Ammon's horn (tissue), 1 donor: ENCODE measurements at regions not wholly inside any gene's neighbourhood (a gene's known extent, or its start where the extent isn't known, plus 50 kb on each side); places are given as distances from the start of the nearest gene placed in this dataset.

Experiments
- DNase-seq: peaks from one replicate; pipeline ENCODE4 v3.0.0-alpha.2; 2016; ENCODE audit warnings: low spot score

- DNase-seq = no peak
Observed at GRCh38 chr1:4045397-4046010, 145.4 kb upstream of the C1orf174 start.

- DNase-seq = no peak
Observed at GRCh38 chr1:4046836-4047461, 146.9 kb upstream of the C1orf174 start.

- DNase-seq = no peak
Observed at GRCh38 chr1:4047666-4048065, 147.6 kb upstream of the C1orf174 start.

- DNase-seq = no peak
Observed at GRCh38 chr1:4048076-4048475, 148.0 kb upstream of the C1orf174 start.

- DNase-seq = no peak
Observed at GRCh38 chr1:4048921-4049320, 148.8 kb upstream of the C1orf174 start.

- no peak for DNase-seq
Observed at GRCh38 chr1:4050998-4051397, 150.9 kb upstream of the C1orf174 start.

- no peak for DNase-seq
Observed at GRCh38 chr1:4052657-4053056, 152.6 kb upstream of the C1orf174 start.

- no peak for DNase-seq
Observed at GRCh38 chr1:4053160-4053748, 153.2 kb upstream of the C1orf174 start.

GRCh38 chr1:4053774-4054173, 153.7 kb upstream of the C1orf174 start:
- DNase-seq = no peak

GRCh38 chr1:4055294-4055967, 155.4 kb upstream of the C1orf174 start:
- DNase-seq = no peak

- DNase-seq = no peak
Observed at GRCh38 chr1:4056422-4056821, 156.3 kb upstream of the C1orf174 start.

- DNase-seq = no peak
Observed at GRCh38 chr1:4056989-4057388, 156.9 kb upstream of the C1orf174 start.

GRCh38 chr1:4057603-4058002, 157.5 kb upstream of the C1orf174 start:
- no peak for DNase-seq

GRCh38 chr1:4058122-4058521, 158.1 kb upstream of the C1orf174 start:
- DNase-seq = no peak

GRCh38 chr1:4058706-4059105, 158.6 kb upstream of the C1orf174 start:
- no peak for DNase-seq

GRCh38 chr1:4059270-4059669, 159.2 kb upstream of the C1orf174 start:
- DNase-seq = no peak

- DNase-seq = no peak
Observed at GRCh38 chr1:4060850-4061249, 160.8 kb upstream of the C1orf174 start.

- DNase-seq = no peak
Observed at GRCh38 chr1:4061521-4062031, 161.5 kb upstream of the C1orf174 start.

- DNase-seq = no peak
Observed at GRCh38 chr1:4062041-4062440, 162.0 kb upstream of the C1orf174 start.

- no peak for DNase-seq
Observed at GRCh38 chr1:4062560-4062959, 162.5 kb upstream of the C1orf174 start.

GRCh38 chr1:4062992-4063391, 162.9 kb upstream of the C1orf174 start:
- DNase-seq = no peak

- no peak for DNase-seq
Observed at GRCh38 chr1:4063516-4063915, 163.4 kb upstream of the C1orf174 start.
